Stomach (tissue), 8 donors: ENCODE measurements at regions not wholly inside any gene's neighbourhood (a gene's known extent, or its start where the extent isn't known, plus 50 kb on each side); places are given as distances from the start of the nearest gene placed in this dataset.

ENCODE experiments used
- DNase-seq, 2 donors: peaks; one replicate each; pipeline versions ENCODE4 v3.0.0 to v3.0.0-alpha.2; 2013 to 2019
- H3K27ac ChIP-seq, 5 donors: fragments of 200-600 bp in 4 of 5; sonication (generic) in 4 of 5; one replicate each; pipeline ENCODE4 v1.5.1; 2013 to 2019; ENCODE audit warnings: mild to moderate bottlenecking in 1 of 5, moderate library complexity in 1 of 5
- H3K27me3 ChIP-seq, 3 donors: fragments of 200-600 bp; sonication (generic); one replicate each; pipeline ENCODE4 v1.5.1; 2017 to 2019; ENCODE audit warnings: mixed run types in 1 of 3
- H3K36me3 ChIP-seq, 4 donors: fragments of 200-600 bp; sonication (generic); 1 replicate in 3 of 4; 2 replicates in 1 of 4; pipeline ENCODE4 v1.5.1; 2016 to 2019
- H3K4me1 ChIP-seq, 4 donors: fragments of 200-600 bp; sonication (generic); one replicate each; pipeline ENCODE4 v1.5.1; 2016 to 2019
- H3K4me3 ChIP-seq, 4 donors: fragments of 200-600 bp; sonication (generic) in 3 of 4; one replicate each; pipeline ENCODE4 v1.5.1; 2016 to 2019; ENCODE audit warnings: mild to moderate bottlenecking in 1 of 4
- H3K9me3 ChIP-seq, 4 donors: fragments of 200-600 bp; sonication (generic); one replicate each; pipeline ENCODE4 v1.5.1; 2016 to 2019
- EP300 ChIP-seq: sonication (generic); formaldehyde crosslinking; IDR thresholded peaks from one replicate; pipeline ENCODE4 v1.6.1; 2017; ENCODE audit warnings: antibody characterized with exemption
- POLR2A ChIP-seq, 4 donors: fragments of 450-650 bp; IDR thresholded peaks; one replicate each; pipeline ENCODE4 v1.6.1; 2016; ENCODE audit warnings: antibody characterized with exemption in 4 of 4, control low read depth in 2 of 4, mild to moderate bottlenecking in 1 of 4, moderate library complexity in 1 of 4
- POLR2AphosphoS5 ChIP-seq, 3 donors: sonication (generic); formaldehyde crosslinking; IDR thresholded peaks; one replicate each; pipeline ENCODE4 v1.6.1; 2016; ENCODE audit warnings: antibody characterized with exemption in 3 of 3
- WGBS, 5 donors: extraction: QIAGEN DNeasy Blood & Tissue Kit in 3 of 5; methylation state at CpG; one replicate each; pipeline versions ENCODE4 v1.1.5 to v1.1.7; 2013 to 2018; 5-methylcytosine and 5-hydroxymethylcytosine counted together
- intact Hi-C: fragments of 100-400 bp; cut with DNase I; formaldehyde crosslinking; loops from one replicate; pipeline ENCODE4 v1.15.1; 2023; ENCODE audit warnings: low total_unique reads
- TF ChIP-seq, protein P1 (sequence below), 7 experiments: fragments of 450-650 bp in 4 of 7; fragments of 200-600 bp in 3 of 7; sonication (generic) in 3 of 7; IDR thresholded peaks; one replicate each; pipeline ENCODE4 v1.5.1; 2016 to 2019; ENCODE audit warnings: antibody characterized with exemption in 7 of 7, control low read depth in 2 of 7, mild to moderate bottlenecking in 1 of 7
- donor health status: healthy with polysubstance abuse.
- donor health status: Bipolar disorder and iron deficiency.
- donor health status: healthy.

DNA sequence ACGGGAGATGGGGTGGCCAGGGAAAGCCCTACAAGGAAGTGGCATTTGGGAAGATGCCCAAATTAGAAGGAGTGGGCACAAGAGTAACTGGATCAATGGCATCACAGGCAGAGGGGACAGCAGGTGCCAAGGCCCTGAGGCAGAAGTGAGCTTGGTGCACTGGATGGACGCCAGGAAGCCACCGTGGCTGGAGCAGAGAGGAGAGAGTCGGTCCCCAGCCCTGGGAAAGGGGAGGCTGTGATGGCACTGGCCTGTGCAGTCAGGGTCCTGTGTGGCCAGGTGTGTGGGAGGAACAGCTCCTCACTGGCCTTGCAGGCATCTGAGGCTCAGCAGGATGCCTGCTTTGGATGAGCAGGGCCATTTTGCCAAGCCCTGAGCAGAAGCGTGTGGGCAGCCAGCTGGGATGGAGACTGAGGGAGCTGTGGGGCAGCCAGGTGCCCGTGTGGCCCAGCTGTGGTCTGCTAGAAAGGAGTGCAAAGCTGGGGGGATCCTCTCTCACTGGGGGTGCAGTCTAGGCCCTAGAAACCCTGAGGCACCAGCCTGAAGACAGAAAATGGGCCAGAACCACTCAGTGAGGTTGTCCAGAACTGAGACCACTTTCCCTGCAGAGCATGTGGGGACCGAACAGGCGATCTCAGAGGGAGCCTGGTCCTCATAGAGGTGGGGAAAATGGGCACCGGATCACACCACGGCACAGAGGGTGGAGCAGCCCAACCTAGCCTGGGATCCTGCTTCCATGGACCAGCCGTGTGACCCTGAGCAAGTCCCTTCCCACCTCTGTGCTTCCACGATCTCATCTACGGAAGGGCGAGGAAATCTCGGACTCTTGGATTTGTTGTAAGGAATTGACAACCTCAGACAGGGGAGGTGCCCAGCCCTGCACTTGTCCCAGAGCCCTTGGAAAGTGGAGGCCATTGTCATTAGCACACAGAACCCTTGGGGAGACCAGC is 78.6 kb upstream of the RTL6 start:
- Histone ChIP-seq H3K27me3 (peaks cover 0 to 69% (median 0%) of the 10 kb centered on the region in 3 donors), H3K9me3 (no peaks in the 10 kb centered on the region), H3K36me3 (no peaks in the 10 kb centered on the region), H3K4me1 (peaks cover 0 to 13% (median 4%) of the 10 kb centered on the region in 4 donors), H3K27ac (no peak overlapping the region), H3K4me3 (no peak overlapping the region)
- WGBS, 5 donors, result 74 to 86% (median 84%) methylated on average over 15 of the region's 15 CpGs
- no peak for TF ChIP-seq EP300
- no peak for TF ChIP-seq POLR2A (IDR thresholded peaks at IDR 0.05)
- TF ChIP-seq POLR2AphosphoS5 (IDR thresholded peaks at IDR 0.05), result no peak
- TF ChIP-seq, protein P1, sequence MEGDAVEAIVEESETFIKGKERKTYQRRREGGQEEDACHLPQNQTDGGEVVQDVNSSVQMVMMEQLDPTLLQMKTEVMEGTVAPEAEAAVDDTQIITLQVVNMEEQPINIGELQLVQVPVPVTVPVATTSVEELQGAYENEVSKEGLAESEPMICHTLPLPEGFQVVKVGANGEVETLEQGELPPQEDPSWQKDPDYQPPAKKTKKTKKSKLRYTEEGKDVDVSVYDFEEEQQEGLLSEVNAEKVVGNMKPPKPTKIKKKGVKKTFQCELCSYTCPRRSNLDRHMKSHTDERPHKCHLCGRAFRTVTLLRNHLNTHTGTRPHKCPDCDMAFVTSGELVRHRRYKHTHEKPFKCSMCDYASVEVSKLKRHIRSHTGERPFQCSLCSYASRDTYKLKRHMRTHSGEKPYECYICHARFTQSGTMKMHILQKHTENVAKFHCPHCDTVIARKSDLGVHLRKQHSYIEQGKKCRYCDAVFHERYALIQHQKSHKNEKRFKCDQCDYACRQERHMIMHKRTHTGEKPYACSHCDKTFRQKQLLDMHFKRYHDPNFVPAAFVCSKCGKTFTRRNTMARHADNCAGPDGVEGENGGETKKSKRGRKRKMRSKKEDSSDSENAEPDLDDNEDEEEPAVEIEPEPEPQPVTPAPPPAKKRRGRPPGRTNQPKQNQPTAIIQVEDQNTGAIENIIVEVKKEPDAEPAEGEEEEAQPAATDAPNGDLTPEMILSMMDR (IDR thresholded peaks at IDR 0.05), result no peak
- intact Hi-C loops, result no loop called here
- DNase-seq, result no peak

DNA sequence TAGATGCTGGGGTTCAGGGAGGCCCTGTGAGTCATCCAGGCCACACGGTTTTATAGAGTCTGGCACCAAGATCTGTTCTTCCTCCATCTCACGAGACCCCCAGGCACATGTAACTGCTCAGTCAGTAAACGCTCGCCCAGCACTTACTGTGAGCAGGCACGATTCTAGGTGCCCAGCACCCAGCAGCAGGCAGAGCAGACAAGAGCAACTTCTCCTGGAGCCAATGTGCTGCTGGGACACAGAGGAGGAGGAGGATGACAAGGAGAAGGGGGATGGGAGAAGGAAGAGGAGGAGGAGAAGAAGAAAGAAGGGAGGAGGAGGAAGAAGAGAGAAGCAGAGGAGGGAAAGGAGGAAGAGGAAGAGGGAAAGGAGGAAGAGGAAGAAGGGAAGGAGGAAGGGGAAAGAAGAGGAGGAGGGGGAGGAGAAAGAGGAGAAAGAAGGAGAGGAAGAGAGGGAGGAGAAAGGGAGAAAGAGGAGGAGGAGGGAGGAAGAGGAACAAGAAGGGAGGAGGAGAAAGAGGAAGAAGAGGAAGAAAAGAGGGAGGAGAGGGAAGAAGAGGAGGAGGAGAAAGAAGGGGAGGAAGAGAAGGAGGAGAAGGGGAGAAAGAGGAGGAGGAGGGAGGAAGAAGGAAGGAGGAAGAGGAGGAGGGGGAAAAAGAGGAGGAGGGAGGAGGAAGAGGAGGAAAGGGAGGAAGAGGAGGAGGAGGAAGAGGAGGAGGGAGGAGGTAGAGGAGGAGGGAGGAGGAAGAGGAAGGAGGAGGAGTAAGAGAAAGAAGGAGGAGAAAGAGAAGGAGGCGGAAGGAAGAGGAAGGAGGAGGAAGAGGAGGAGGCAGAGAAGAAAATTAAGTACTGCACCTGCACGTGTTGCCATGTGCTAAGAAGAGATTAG is 77.6 kb upstream of the RTL6 start:
- 51 to 63% (median 58%) methylated on average over 7 of the region's 7 CpGs for WGBS, 5 donors
- no peak overlapping the region for H3K4me3 ChIP-seq
- H3K9me3 ChIP-seq, result no peaks in the 10 kb centered on the region
- intact Hi-C loops, result no loop called here
- TF ChIP-seq, protein P1 (IDR thresholded peaks at IDR 0.05), result no peak
- TF ChIP-seq EP300, result no peak
- no peak for TF ChIP-seq POLR2A (IDR thresholded peaks at IDR 0.05)
- TF ChIP-seq POLR2AphosphoS5 (IDR thresholded peaks at IDR 0.05), result no peak
- no peak for DNase-seq
- peaks cover 0 to 13% (median 4%) of the 10 kb centered on the region in 4 donors for H3K4me1 ChIP-seq
- H3K27me3 ChIP-seq, result peaks cover 0 to 63% (median 0%) of the 10 kb centered on the region in 3 donors
- H3K27ac ChIP-seq, result no peak overlapping the region
- H3K36me3 ChIP-seq, result no peaks in the 10 kb centered on the region

DNA sequence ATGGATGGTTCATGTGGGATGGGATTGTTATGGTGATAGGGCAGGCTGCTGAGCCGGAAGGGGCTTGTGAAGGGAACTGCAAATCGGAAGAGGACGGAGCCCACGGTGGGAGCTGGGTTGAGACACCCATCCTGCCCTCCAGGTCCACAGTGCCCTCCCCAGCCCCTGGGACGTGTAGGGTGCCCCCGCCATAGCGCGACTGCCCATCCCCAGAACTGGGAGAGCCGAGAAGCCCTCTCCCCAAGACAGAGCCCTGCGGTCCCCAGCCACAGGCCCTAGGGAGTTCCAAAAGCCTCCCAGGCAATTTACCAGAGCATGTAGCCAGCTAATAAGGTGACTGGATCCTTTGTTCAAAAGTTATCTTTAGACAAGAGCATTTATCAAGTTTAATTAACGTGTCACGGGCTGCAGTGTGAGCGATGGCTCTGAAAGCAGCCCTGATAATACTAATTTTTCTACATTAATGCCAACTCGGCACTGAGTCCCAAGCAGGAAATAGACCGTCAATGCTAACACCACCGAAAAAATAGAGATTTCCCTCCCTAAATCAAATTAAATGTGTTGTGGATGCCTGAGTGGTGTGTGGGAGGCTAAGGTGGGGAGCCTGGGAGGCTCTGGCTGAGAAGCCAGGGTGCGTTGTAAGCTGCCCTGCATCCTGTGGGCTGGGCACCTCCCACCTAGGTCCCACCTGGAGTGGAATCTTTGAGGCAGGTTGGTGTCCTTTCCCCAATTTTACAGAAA is 76.8 kb upstream of the RTL6 start:
- intact Hi-C loops, result no loop called here
- TF ChIP-seq POLR2AphosphoS5 (IDR thresholded peaks at IDR 0.05), result no peak
- no peak for TF ChIP-seq POLR2A (IDR thresholded peaks at IDR 0.05)
- TF ChIP-seq, protein P1 (IDR thresholded peaks at IDR 0.05), result no peak
- no peak for TF ChIP-seq EP300

More for the DNA sequence above, 76.8 kb upstream of the RTL6 start:
- Histone ChIP-seq H3K36me3 (no peaks in the 10 kb centered on the region), H3K4me1 (peaks cover 0 to 13% (median 4%) of the 10 kb centered on the region in 4 donors), H3K9me3 (peaks cover 0 to 5% (median 0%) of the 10 kb centered on the region in 4 donors), H3K27me3 (peaks cover 0 to 55% (median 0%) of the 10 kb centered on the region in 3 donors), H3K4me3 (no peak overlapping the region), H3K27ac (no peak overlapping the region)
- 50 to 64% (median 55%) methylated on average over 10 to 17 of the region's 17 CpGs for WGBS, 5 donors
- peak in 1 of 2 donors; percentile 16 for DNase-seq
